BJ (cell line): ENCODE measurements at regions not wholly inside any gene's neighbourhood (a gene's known extent, or its start where the extent isn't known, plus 50 kb on each side); places are given as distances from the start of the nearest gene placed in this dataset.

Experiments
- CTCF ChIA-PET: fragments of 350-600 bp; formaldehyde crosslinking; extraction: SDS; loops from one replicate; lab custom pipeline; 2021; ENCODE audit warnings: antibody characterized with exemption, inconsistent platforms; lab: Yijun Ruan, JAX
- POLR2A ChIA-PET: fragments of 300-600 bp; sonication (Branson Sonifier 250); formaldehyde crosslinking; extraction: SDS; loops from one replicate; lab custom pipeline; 2021; ENCODE audit warnings: antibody characterized with exemption; lab: Charles Lee
- DNase-seq: peaks from one replicate; pipeline ENCODE4 v3.0.0-alpha.2; 2011; ENCODE audit warnings: low read depth
- H3K27me3 ChIP-seq: 2 replicates; pipeline ENCODE4 v1.6.0; 2011; ENCODE audit warnings: low read length; ENCODE audit not compliant: control insufficient read depth, insufficient read depth
- H3K36me3 ChIP-seq: 2 replicates; pipeline ENCODE4 v1.5.1; 2011; ENCODE audit warnings: low read length; ENCODE audit not compliant: control insufficient read depth, insufficient read depth
- H3K4me3 ChIP-seq: 2 replicates; pipeline ENCODE4 v1.5.1; 2011; ENCODE audit warnings: low read depth, mild to moderate bottlenecking, control low read depth, low read length
- CTCF ChIP-seq: IDR thresholded peaks from 2 replicates; pipeline ENCODE4 v1.5.1; 2011; ENCODE audit warnings: low read depth, mild to moderate bottlenecking, control low read depth, inconsistent platforms, low read length, moderate library complexity; ENCODE audit not compliant: insufficient read depth

- Histone ChIP-seq H3K4me3 (no peak overlapping the region), H3K27me3 (peaks cover 19% of the 10 kb centered on the region), H3K36me3 (no peaks in the 10 kb centered on the region)
- TF ChIP-seq CTCF = no peak
- CTCF ChIA-PET = no interaction called here
- DNase-seq = no peak
- POLR2A ChIA-PET = no interaction called here
Observed at GRCh38 chr6:44701038-44701636, 313.6 kb downstream of the CDC5L start.

- H3K36me3 ChIP-seq = no peaks in the 10 kb centered on the region
- ChIA-PET POLR2A (no interaction called here), CTCF (no interaction called here)
- no peak overlapping the region for H3K4me3 ChIP-seq
- no peak for TF ChIP-seq CTCF
- H3K27me3 ChIP-seq = peaks cover 21% of the 10 kb centered on the region
- peak; percentile 19 for DNase-seq
Observed at GRCh38 chr6:44701637-44702101, 314.2 kb downstream of the CDC5L start.

- Histone ChIP-seq H3K27me3 (peaks cover 24% of the 10 kb centered on the region), H3K36me3 (no peaks in the 10 kb centered on the region), H3K4me3 (no peak overlapping the region)
- ChIA-PET CTCF (interaction anchor here (0.7 kb wide), 1 partner anchor 35 kb away, joined by 3 read pairs; no protein-coding TSS in a partner anchor), POLR2A (no interaction called here)
- no peak for DNase-seq
- TF ChIP-seq CTCF = no peak
Observed at GRCh38 chr6:44702292-44702691, 314.8 kb downstream of the CDC5L start.

- Histone ChIP-seq H3K27me3 (peaks cover 20% of the 10 kb centered on the region), H3K4me3 (no peak overlapping the region), H3K36me3 (no peaks in the 10 kb centered on the region)
- ChIA-PET CTCF (no interaction called here), POLR2A (no interaction called here)
- no peak for TF ChIP-seq CTCF
- no peak for DNase-seq
Observed at GRCh38 chr6:44704240-44705150, 317.0 kb downstream of the CDC5L start.

GRCh38 chr6:44705596-44705995, 318.1 kb downstream of the CDC5L start:
- no peak overlapping the region for H3K4me3 ChIP-seq
- TF ChIP-seq CTCF = no peak
- POLR2A ChIA-PET = interaction anchor here (0.5 kb wide), 1 partner anchor 1284 kb away, joined by 3 read pairs; no protein-coding TSS in a partner anchor
- CTCF ChIA-PET = interaction anchor here (1.0 to 1.1 kb wide), 3 partner anchors 16 to 662 kb away, joined by 3 to 4 read pairs (median 3); no protein-coding TSS in a partner anchor
- no peaks in the 10 kb centered on the region for H3K36me3 ChIP-seq
- H3K27me3 ChIP-seq = peaks cover 16% of the 10 kb centered on the region
- DNase-seq = no peak
